ENCODE measurements at regions not wholly inside any gene's neighbourhood (a gene's known extent, or its start where the extent isn't known, plus 50 kb on each side); places are given as distances from the start of the nearest gene placed in this dataset.

DNA sequence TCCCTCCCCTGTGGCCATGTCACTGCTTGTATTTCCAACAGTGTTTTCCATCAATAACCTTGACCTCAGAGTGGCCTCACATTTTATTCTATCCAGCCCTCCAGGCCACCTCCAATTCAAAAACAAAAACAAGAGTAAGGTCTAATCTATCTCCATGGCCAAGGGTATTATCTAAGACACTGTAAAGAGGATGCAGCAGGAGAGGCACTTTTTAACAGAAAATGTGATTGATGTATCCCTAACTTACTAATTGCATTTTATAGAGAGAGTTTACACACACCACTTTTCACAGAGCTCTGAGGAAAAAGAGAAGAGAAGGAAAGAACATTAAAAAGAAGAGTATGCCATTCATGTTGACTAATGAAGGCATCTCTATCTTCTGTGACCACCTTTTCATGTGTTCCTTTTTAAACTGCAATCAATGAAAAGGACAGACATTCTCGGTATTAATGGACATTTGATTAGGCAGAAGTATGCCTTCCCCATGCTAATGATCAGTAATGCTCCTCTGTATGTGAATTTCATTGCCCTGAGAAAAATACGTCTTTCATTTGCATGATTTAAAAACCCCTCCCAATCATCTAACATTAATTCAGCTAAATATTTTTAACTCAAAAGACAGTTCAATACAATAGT is 653.3 kb upstream of the POU3F3 start:
- TF ChIP-seq CTCF (IDR thresholded peaks at IDR 0.05; ENCODE audit: borderline replicate concordance, extremely low read depth, low read length, poor library complexity, severe bottlenecking) (no peak), EZH2 (IDR thresholded peaks at IDR 0.05; ENCODE audit: borderline replicate concordance, low read depth, low read length, severe bottlenecking) (no peak)
